Fibroblast of skin of abdomen (primary cell): ENCODE measurements at regions not wholly inside any gene's neighbourhood (a gene's known extent, or its start where the extent isn't known, plus 50 kb on each side); places are given as distances from the start of the nearest gene placed in this dataset.
A peak's percentile ranks its signal among the peaks of the same experiment; 100 is the strongest.
"Not testable (repeated sequence)": the region's sequence is repeated elsewhere in the genome, so short reads cannot be mapped to it uniquely, and the experiment has no call there.

Source experiments
- DNase-seq: peaks from one replicate; pipeline ENCODE4 v3.0.0-alpha.2; 2013

- no peak for DNase-seq
Observed at GRCh38 chr7:12007576-12007975, 175.6 kb upstream of the THSD7A start.

DNA sequence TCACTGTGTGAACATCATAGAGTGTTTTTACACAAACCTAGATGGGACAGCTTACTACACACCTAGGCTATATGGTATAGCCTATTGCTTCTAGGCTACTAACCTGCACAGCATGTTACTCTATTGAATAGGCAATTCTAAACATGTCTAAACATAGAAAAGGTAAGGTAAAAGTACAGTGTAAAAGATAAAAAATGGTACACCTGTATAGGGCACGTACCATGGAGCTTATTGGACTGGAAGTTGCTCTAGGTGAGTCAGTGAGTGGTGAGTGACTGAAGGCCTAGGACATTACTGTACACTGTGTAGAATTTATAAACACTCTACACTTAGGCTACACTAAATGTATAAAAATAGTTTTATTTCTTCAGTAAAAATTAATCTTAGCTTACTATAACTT, 182.0 kb upstream of the THSD7A start:
- DNase-seq: no peak

DNA sequence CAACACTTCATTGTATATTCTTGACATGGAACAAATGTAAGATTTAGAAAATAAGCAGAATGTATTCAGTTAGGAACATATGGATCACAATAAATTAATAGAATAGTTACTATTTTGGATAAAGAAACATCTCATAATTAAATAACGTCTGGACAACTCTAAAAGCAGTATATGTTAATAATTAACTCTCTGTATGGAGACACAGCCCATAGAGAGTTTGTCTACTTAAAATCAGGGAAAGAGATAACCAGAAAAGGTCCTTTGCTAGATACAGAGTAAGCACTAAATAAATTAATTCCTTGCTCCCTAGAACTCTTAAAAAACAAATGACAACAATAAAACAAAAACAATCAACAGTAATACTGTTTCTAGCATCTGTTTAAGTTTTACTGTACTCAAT, 184.4 kb upstream of the THSD7A start:
- DNase-seq: no peak

DNA sequence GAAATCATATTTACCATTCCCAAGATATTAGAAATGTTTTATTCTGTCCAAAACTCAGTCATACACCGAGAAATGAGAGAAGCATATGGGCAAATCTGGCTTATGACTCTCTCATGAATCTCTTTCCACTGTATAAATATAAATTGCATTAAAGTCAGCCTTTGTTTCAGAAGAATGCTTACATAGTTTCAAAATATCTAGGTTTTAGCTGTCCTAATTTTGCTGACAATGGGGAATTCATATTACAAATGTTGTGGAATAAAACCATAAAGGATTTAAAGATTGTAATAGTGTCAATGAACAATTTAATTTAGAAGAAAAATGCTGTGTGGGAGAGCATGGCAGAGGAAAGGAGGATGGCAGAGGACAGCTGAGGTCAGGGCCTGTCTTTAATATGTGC, 185.0 kb upstream of the THSD7A start:
- no peak for DNase-seq

GRCh38 chr7:12022011-12022410, 189.1 kb upstream of the TMEM106B start:
- DNase-seq: not testable (repeated sequence)

GRCh38 chr7:12025246-12025645, 185.8 kb upstream of the TMEM106B start:
- peak; percentile 40 for DNase-seq

- DNase-seq: peak; percentile 67
Observed at GRCh38 chr7:12028508-12028907, 182.6 kb upstream of the TMEM106B start.

- peak; percentile 63 for DNase-seq
Observed at GRCh38 chr7:12030116-12030515, 181.0 kb upstream of the TMEM106B start.

- peak; percentile 24 for DNase-seq
Observed at GRCh38 chr7:12031186-12031585, 179.9 kb upstream of the TMEM106B start.

DNA sequence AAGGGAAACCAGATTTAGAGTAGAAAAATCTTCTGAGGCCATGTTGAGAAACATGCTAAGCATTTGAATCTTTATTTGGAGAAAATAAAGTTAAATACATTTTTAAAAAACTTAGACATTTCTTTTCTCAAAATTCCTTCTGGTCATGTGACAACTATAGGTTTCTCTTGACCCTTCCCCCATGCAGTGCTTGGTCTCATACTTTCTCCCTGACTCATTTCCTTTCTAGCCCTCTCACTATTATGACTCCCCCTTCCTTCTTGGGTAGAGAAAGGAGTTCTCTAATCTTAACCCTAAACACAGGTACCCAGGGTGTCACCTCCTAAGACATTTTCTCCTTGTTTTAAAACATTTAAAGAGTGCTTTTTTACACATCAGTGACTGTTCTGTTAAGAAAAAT, 179.5 kb upstream of the TMEM106B start:
- DNase-seq: peak; percentile 75

DNA sequence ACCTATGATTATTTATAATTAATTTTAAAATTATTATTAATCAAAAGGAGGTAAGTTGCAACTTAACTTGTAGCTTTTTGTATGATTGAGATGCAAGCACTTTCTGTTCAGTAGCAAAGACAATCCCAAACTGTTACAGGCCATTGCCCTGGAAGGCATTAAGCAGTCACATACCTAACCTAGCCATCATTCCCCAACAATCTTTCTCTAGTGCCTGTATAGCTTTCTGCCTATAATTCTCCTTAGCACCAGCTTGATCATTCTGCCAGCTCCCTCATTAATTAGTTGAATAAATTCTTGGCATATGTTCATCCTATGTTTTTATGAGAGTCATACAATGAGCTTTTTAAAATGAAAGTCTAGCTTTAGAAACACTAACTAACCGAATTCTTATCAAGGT, 178.9 kb upstream of the TMEM106B start:
- peak; percentile 33 for DNase-seq

- peak; percentile 33 for DNase-seq
Observed at GRCh38 chr7:12043457-12043856, 167.6 kb upstream of the TMEM106B start.

- no peak for DNase-seq
Observed at GRCh38 chr7:12052211-12052610, 158.9 kb upstream of the TMEM106B start.

DNA sequence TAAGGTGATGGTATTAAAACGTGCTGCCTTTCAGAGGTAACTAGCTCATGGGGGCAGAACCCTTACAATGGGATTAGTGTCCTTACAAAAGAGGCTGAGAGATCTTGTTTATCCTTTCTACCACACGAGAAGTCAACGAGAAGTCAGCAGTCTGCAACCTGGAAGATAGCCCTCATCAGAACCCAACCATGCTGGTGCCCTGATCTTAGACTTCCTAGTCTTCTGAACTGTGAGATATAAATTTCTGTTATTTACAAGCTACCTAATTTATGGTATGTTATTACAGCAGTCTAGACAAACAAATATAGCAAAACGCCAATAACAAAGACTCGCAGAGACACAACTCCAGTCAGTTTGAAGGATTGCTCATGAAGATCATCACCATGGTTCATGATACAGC, 157.5 kb upstream of the TMEM106B start:
- no peak for DNase-seq

- no peak for DNase-seq
Observed at GRCh38 chr7:12054830-12055229, 156.3 kb upstream of the TMEM106B start.

DNA sequence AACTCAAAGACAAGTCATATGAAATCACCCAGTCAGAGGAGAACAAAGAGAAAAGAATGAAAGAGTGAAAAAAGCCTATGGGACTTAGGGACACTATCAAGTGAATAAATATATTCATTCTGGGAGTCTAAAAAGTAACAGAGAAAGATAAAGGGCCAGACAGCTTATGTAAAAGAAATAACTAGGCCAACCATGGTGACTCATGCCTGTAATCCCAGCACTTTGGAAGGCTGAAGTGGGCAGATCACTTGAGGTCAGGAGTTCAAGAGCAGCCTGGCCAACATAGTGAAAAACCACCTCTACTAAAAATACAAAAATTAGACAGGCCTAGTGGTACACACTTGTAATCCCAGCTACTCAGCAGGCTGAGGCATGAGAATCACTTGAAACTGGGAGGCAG, 154.7 kb upstream of the TMEM106B start:
- no peak for DNase-seq

GRCh38 chr7:12056977-12057376, 154.1 kb upstream of the TMEM106B start:
- no peak for DNase-seq

- DNase-seq: no peak
Observed at GRCh38 chr7:12062062-12062461, 149.0 kb upstream of the TMEM106B start.

GRCh38 chr7:12064586-12065127, 146.4 kb upstream of the TMEM106B start:
- no peak for DNase-seq

- no peak for DNase-seq
Observed at GRCh38 chr7:12066004-12066403, 145.1 kb upstream of the TMEM106B start.

GRCh38 chr7:12066521-12066920, 144.6 kb upstream of the TMEM106B start:
- DNase-seq: no peak

GRCh38 chr7:12067156-12067831, 143.8 kb upstream of the TMEM106B start:
- peak; percentile 41 for DNase-seq

GRCh38 chr7:12069757-12070156, 141.3 kb upstream of the TMEM106B start:
- DNase-seq: no peak

DNA sequence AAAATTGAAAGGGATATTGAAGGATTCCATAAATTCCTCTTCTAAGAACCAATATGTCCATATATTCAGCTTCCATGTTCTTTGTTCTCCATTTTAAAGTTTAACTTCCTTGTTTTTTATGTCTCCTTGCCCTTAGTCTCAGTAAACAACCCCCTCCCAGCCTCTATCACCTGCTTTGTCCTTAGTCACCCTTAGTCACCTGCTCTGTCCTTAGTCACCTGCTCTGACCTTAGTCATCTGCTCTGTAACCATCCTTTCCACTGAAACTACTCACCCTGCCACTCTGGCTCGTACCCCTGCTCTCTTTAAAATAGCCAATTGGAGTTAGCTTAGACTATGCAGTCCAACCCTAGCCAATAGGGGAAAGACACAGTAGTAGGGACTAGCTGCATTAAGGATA, 136.2 kb upstream of the TMEM106B start:
- DNase-seq: no peak

DNA sequence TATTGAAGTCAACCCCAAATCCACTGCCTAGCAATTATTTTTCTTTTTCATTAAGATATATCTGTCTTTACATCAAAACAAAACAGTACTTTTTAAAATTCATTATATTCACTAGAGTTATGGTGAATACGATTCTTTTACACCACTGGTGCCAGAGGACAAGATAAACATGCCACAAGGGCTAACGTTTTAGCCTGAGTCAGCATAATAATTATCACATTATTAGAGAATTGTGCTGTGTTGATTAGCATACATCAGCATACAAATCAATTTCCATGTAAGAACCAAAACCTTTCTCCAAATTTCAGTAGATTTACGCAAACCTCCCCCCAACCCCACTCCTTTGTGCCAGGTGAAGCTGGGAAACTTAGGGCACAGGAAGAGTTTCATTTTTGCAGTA, 131.1 kb upstream of the TMEM106B start:
- no peak for DNase-seq
